ENCODE measurements at regions not wholly inside any gene's neighbourhood (a gene's known extent, or its start where the extent isn't known, plus 50 kb on each side); places are given as distances from the start of the nearest gene placed in this dataset.

DNA sequence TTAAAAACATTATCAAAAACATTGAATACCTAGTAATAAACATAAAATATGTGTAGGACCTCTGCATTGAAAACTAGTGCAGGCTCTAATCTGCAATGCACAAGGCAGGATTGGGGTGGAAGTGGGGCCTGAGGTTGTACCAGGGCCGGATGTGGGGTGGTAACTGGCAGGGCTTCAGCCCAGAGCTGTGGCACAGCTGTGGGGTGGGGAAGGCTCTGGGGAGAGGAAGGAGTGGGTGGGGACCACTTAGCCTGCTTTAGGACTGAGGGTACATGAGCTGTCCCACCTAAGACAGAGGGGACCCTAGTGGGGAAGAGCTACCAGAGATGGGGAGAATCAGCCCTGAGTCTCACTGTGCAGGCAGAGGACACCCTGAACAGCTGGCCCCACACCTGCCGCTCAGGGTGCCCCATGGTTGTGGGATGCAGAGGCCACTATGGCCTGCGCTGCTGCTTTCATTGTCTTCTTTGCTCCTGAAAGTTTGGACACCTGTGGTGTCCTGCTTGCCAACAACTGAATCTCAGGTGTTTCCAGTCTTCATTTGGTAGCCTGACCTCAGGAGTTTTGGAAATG, 311.4 kb downstream of the TLE4 start:
- TF ChIP-seq POLR2A (IDR thresholded peaks at IDR 0.05): no peak
- TF ChIP-seq, protein P1, sequence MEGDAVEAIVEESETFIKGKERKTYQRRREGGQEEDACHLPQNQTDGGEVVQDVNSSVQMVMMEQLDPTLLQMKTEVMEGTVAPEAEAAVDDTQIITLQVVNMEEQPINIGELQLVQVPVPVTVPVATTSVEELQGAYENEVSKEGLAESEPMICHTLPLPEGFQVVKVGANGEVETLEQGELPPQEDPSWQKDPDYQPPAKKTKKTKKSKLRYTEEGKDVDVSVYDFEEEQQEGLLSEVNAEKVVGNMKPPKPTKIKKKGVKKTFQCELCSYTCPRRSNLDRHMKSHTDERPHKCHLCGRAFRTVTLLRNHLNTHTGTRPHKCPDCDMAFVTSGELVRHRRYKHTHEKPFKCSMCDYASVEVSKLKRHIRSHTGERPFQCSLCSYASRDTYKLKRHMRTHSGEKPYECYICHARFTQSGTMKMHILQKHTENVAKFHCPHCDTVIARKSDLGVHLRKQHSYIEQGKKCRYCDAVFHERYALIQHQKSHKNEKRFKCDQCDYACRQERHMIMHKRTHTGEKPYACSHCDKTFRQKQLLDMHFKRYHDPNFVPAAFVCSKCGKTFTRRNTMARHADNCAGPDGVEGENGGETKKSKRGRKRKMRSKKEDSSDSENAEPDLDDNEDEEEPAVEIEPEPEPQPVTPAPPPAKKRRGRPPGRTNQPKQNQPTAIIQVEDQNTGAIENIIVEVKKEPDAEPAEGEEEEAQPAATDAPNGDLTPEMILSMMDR (IDR thresholded peaks at IDR 0.05): no peak
